HS-27A (cell line): ENCODE measurements at regions not wholly inside any gene's neighbourhood (a gene's known extent, or its start where the extent isn't known, plus 50 kb on each side); places are given as distances from the start of the nearest gene placed in this dataset.

ENCODE experiments used
- DNase-seq: peaks from one replicate; pipeline ENCODE4 v3.0.0-alpha.2; 2012; ENCODE audit warnings: low read depth, missing footprints

- no peak for DNase-seq
Measured at GRCh38 chr1:55503663-55504305, 288.6 kb upstream of the USP24 start.

GRCh38 chr1:55500601-55501000, 285.4 kb upstream of the USP24 start:
- no peak for DNase-seq

- peak; percentile 59 for DNase-seq
Measured at GRCh38 chr1:55490547-55490946, 275.4 kb upstream of the USP24 start.

- no peak for DNase-seq
Measured at GRCh38 chr1:55484173-55484572, 269.0 kb upstream of the USP24 start.

- DNase-seq: no peak
Measured at GRCh38 chr1:55483523-55483922, 268.4 kb upstream of the USP24 start.

GRCh38 chr1:55481634-55482033, 266.5 kb upstream of the USP24 start:
- DNase-seq: no peak

- DNase-seq: no peak
Measured at GRCh38 chr1:55480029-55480795, 265.0 kb upstream of the USP24 start.

GRCh38 chr1:55478742-55479141, 263.6 kb upstream of the USP24 start:
- DNase-seq: peak; percentile 48

- no peak for DNase-seq
Measured at GRCh38 chr1:55477953-55478352, 262.8 kb upstream of the USP24 start.

GRCh38 chr1:55476445-55477015, 261.4 kb upstream of the USP24 start:
- no peak for DNase-seq

- no peak for DNase-seq
Measured at GRCh38 chr1:55474168-55474786, 259.1 kb upstream of the USP24 start.

- no peak for DNase-seq
Measured at GRCh38 chr1:55473661-55474060, 258.5 kb upstream of the USP24 start.

- DNase-seq: no peak
Measured at GRCh38 chr1:55472784-55473183, 257.6 kb upstream of the USP24 start.

- DNase-seq: no peak
Measured at GRCh38 chr1:55472115-55472514, 257.0 kb upstream of the USP24 start.

GRCh38 chr1:55468142-55468795, 253.1 kb upstream of the USP24 start:
- no peak for DNase-seq

GRCh38 chr1:55466921-55467320, 251.8 kb upstream of the USP24 start:
- DNase-seq: no peak

GRCh38 chr1:55466373-55466772, 251.2 kb upstream of the USP24 start:
- DNase-seq: no peak

- no peak for DNase-seq
Measured at GRCh38 chr1:55464550-55464949, 249.4 kb upstream of the USP24 start.

- no peak for DNase-seq
Measured at GRCh38 chr1:55463814-55464475, 248.8 kb upstream of the USP24 start.

- no peak for DNase-seq
Measured at GRCh38 chr1:55457874-55458273, 242.7 kb upstream of the USP24 start.

- DNase-seq: no peak
Measured at GRCh38 chr1:55456971-55457370, 241.8 kb upstream of the USP24 start.

GRCh38 chr1:55448261-55448660, 233.1 kb upstream of the USP24 start:
- no peak for DNase-seq
